ENCODE measurements at regions not wholly inside any gene's neighbourhood (a gene's known extent, or its start where the extent isn't known, plus 50 kb on each side); places are given as distances from the start of the nearest gene placed in this dataset.

DNA sequence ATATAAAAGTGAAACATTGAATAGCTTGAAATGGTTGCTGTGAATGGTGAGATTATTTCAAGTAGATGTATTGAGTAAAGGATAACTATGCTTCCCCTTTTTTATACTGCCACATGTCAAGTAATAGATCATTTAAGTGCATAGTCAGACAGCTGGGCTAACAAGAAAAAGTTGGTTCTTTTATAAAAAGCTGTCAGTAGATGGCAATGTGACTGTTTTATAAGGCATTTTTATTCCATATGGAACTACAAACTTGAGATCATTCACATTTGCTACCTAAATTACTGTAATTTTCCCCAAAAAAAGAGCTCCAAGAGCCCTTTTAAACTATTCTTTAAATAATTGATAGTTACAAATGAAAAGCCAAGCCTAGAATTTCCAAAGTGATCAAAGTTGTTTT, 831.0 kb downstream of the C4orf33 start:
- TF ChIP-seq, protein P1, sequence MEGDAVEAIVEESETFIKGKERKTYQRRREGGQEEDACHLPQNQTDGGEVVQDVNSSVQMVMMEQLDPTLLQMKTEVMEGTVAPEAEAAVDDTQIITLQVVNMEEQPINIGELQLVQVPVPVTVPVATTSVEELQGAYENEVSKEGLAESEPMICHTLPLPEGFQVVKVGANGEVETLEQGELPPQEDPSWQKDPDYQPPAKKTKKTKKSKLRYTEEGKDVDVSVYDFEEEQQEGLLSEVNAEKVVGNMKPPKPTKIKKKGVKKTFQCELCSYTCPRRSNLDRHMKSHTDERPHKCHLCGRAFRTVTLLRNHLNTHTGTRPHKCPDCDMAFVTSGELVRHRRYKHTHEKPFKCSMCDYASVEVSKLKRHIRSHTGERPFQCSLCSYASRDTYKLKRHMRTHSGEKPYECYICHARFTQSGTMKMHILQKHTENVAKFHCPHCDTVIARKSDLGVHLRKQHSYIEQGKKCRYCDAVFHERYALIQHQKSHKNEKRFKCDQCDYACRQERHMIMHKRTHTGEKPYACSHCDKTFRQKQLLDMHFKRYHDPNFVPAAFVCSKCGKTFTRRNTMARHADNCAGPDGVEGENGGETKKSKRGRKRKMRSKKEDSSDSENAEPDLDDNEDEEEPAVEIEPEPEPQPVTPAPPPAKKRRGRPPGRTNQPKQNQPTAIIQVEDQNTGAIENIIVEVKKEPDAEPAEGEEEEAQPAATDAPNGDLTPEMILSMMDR (IDR thresholded peaks at IDR 0.05) = peak; percentile 54
- no peak for TF ChIP-seq ZFX (IDR thresholded peaks at IDR 0.05; ENCODE audit: borderline replicate concordance)
